NCI-H2196 treated with DMSO at 0.1 percent for 48 hours (cell line): ENCODE measurements at regions not wholly inside any gene's neighbourhood (a gene's known extent, or its start where the extent isn't known, plus 50 kb on each side); places are given as distances from the start of the nearest gene placed in this dataset.

Source experiments
- DNase-seq: peaks from one replicate; lab custom pipeline; 2025; ENCODE audit not compliant: unreplicated experiment; lab: John Stamatoyannopoulos, UW

- no peak for DNase-seq
Observed at GRCh38 chr19:28428663-28429348, 784.1 kb downstream of the UQCRFS1 start.

DNA sequence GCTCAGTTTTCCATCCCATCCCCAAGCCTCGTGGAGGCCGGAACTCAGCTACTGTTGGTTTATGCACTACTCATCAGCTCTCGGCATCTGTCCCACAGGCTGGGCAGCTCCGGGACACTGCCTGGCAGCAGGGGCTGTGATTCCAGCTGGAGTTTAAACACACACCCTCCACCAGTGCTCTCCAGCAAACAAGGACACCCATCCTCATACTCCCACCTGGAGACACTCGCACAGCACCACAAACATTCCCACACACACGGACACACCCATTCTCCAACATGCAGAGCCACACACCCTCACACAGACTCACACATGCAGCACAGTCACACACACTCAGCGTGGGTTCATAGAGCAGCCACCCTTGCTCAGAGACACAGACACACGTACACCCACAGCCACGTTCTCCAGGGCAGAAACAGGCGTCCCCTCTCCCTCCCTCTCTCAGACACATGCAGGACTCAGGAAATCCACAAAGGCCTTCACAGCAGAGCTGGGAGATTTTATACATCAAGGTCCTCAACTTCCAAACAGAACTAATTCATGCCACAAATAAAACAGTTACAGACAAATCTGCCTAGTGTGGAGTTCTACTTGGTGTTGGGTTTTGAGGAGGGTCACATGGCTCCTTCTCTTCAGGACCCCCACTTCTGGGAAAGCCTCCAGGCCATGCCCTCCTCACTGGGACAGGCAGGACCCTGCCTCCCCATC lies 785.4 kb downstream of the UQCRFS1 start:
- DNase-seq: no peak

DNA sequence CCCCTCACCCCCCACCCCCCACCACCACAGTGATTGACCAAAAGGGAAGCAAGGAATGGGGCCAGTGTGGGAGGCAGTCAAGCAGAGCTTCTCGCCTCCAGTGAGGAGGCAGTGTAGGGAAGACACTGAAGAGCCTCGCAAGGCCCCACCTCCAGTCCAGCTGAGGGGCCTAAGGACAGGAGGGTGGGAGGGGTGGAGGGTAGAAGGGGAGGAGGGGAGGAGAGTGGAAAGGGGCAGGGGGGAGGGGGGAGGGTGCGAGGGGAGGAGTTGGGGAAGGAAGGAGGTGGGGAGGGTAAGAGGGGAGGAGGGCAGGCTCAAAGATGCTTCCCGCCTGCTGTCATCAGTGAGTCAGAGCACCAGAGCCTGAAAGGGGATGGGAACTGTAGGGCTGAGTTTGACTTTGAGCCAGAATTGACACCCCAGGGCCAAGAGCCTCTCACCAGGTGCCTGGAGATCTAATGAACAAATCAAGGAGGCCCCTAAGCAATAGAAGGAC lies 786.2 kb downstream of the UQCRFS1 start:
- DNase-seq: no peak

GRCh38 chr19:28426110-28426729 lies 786.7 kb downstream of the UQCRFS1 start:
- DNase-seq: no peak

- no peak for DNase-seq
Observed at GRCh38 chr19:28425046-28425931, 787.7 kb downstream of the UQCRFS1 start.

DNA sequence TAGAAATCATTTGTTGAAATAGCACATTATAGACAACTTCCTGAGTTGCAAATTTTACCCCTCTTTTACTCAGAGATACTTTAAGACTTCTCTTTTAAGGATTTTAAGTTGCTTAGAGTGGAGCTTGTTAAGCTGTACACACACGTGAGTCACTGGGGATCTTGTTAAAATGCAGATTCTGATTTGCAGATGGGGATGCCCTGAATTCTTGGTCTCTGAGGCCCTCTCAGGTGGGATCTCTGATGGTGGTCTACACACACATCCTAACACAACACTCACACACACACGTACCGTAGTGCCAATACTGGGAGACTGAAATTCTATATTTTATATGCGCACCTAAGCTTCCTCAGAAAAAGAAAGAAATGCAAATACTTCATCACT lies 788.3 kb downstream of the UQCRFS1 start:
- no peak for DNase-seq

DNA sequence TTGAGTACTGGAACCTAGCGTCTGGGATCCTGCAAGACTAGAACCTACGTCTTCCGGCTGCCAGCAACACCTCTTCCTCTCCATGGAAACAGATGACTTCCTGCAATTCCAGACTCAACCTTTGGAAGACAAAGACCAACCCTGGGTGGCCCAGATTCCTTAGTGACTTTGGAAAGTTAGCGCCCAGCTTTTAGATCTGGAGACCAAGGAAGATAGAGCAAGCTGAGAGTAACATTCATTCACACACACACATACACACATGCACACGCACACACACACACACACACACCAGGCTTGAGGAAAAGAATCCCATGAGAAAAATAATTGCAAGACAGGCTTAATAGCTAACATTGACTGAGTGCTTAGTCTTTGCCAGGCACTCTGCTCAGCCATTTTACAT lies 788.9 kb downstream of the UQCRFS1 start:
- DNase-seq: no peak

DNA sequence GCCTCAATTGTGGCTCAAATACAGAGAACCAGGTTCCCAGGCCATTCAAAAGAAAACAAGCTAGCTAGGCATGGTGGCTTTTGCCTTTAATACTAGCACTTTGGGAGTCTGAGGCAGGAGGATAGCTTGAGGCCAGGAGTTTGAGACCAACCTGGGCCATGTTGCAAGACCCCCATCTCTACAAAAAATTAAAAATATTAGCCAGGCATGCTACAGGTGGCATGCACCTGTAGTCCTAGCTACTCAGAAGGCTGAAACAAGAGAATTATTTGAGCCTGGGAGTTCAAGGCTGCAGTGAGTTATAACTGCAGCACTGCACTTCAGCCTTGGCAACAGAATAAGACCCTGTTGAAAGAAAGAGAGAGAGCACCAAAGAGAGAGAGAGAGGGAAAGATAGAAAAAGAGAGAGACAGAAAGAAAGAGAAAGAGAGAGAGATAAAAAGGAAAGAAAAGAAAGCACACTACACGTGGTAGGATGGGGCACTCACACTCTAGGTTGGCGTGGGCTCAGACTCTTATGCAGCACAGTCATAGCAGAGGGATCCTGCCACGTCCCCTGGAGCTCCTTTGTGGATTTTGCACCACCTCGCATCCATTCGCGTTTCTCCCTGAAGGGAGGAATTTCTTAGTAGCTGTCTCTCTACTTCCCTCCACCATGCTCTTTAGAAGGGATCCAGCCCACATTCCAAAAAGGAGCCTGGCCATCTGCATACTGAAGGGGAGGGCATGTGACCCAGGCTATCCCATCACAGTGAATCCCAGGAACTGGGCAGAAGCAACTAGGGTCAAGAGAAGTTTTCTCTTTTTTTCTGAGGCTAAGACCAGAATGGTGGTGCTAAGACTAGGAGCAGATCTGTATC lies 789.9 kb downstream of the UQCRFS1 start:
- no peak for DNase-seq

- no peak for DNase-seq
Observed at GRCh38 chr19:28422046-28422445, 790.9 kb downstream of the UQCRFS1 start.

DNA sequence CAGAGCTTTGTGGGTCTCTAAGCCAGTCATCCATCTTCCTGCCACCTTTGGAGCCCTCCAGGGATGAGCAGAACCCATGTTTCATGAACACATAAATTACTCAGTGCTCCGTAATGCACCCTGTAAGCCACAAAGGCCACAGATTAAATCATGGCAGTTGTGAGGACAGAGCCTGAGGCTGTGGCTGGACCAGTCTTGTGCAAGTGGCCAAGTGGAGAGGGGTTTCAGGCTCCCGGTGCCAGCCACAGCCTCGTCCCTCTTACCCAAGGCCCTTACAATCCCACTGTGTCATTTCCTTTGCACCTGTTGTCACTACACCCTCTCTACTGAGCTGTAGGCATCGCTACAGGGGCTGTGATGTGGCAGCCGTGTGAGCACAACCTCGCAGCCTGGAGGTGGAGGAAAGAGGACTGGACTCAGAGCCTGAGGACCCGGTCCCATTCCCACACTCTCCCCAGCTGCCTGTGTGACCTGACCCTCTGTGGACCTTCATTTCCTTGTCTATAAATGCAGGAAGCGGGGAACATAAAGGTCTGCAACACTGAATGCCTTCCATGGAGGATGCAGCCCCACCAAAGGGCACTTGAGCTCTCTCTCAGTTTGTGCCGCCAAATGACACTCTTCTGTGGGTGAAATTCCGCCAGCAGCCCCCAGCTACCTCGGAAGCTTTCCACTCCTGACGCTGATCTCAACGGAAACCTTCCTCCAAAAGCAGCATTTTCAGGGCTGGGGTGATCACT lies 792.0 kb downstream of the UQCRFS1 start:
- no peak for DNase-seq

GRCh38 chr19:28419312-28419711 lies 793.6 kb downstream of the UQCRFS1 start:
- DNase-seq: no peak

DNA sequence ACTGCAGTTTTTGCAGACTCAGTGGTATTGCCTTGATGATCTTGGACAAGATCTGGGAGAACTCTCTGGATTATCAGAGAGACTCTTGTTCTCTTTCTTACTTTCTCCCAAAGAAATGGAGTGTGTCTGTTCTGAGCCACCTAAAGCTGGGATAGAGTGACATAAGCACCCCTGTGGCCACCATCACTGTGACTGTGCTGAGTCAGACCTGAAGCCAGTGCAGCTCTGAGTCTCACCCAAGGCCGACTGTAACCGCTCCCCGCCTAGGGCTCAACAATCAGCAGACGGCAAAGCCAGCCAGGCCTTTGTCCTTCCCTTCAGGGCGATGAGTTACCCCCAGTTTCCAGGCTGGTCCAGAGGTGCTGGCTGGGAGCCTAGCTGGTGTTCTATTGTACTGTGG lies 795.6 kb downstream of the UQCRFS1 start:
- DNase-seq: no peak

- no peak for DNase-seq
Observed at GRCh38 chr19:28416245-28416644, 796.7 kb downstream of the UQCRFS1 start.

- no peak for DNase-seq
Observed at GRCh38 chr19:28414748-28415147, 798.2 kb downstream of the UQCRFS1 start.

GRCh38 chr19:28409859-28410258 lies 803.1 kb downstream of the UQCRFS1 start:
- DNase-seq: no peak

- no peak for DNase-seq
Observed at GRCh38 chr19:28406966-28407365, 806.0 kb downstream of the UQCRFS1 start.

DNA sequence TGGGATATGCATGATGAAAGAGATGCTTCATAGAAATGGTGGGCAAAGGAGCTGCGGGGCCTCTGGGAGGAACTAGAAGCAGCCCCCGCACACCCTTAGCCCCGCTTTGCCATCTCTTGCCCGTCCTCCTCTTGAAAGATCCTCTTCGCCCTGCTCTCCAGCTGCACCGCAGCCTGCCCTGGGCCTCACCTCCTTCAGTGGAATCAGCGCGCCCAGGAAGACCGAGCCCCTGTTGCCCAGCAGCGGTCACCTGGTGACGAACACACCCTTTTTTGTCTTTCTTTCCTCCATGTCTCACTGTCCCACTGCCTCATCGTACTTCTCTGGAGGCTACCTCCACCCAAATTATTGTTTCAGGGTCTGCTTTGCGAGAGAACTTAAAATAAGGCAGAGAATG lies 807.6 kb downstream of the UQCRFS1 start:
- DNase-seq: no peak

DNA sequence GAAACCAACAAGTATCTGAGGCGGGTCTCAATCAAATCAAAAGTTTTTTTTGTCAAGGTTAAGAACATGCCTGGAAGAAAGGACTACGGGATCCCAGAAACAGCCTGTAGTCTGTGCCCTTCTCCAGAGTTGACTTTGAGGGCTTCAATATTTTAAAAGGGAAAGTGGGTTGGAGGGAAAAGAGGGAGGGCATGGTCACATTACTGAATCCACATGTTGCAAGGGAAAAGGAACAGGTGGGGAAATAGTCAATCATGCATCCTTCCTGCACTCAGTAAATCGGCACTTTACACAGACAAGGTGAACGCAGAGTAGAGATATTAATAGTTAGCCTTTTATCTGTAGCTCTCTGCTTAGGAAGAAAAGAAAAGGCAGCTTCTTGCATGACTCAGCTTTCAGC lies 808.5 kb downstream of the UQCRFS1 start:
- DNase-seq: no peak

- no peak for DNase-seq
Observed at GRCh38 chr19:28403690-28404089, 809.3 kb downstream of the UQCRFS1 start.
